Muscle layer of duodenum (tissue), 2 donors: ENCODE measurements at regions not wholly inside any gene's neighbourhood (a gene's known extent, or its start where the extent isn't known, plus 50 kb on each side); places are given as distances from the start of the nearest gene placed in this dataset.

Source experiments
- H3K27ac ChIP-seq: one replicate; pipeline ENCODE4 v1.7.0; 2013; ENCODE audit warnings: mild to moderate bottlenecking, low read length
- H3K27me3 ChIP-seq: one replicate; pipeline ENCODE4 v1.7.0; 2013; ENCODE audit warnings: low read depth, mild to moderate bottlenecking, control low read depth, low read length
- H3K36me3 ChIP-seq, 2 donors: one replicate each; pipeline ENCODE4 v1.7.0; 2013; ENCODE audit warnings: low read length in 2 of 2, control low read depth in 1 of 2, mild to moderate bottlenecking in 1 of 2; ENCODE audit not compliant: insufficient read depth in 2 of 2, control insufficient read depth in 1 of 2
- H3K4me1 ChIP-seq, 2 donors: one replicate each; pipeline ENCODE4 v1.7.0; 2013; ENCODE audit warnings: low read length in 2 of 2, mild to moderate bottlenecking in 2 of 2, control low read depth in 1 of 2, moderate library complexity in 1 of 2; ENCODE audit not compliant: insufficient read depth in 2 of 2, control insufficient read depth in 1 of 2
- H3K4me3 ChIP-seq, 2 donors: one replicate each; pipeline ENCODE4 v1.7.0; 2013; ENCODE audit warnings: low read length in 2 of 2, low read depth in 1 of 2, mild to moderate bottlenecking in 1 of 2
- H3K9me3 ChIP-seq, 2 donors: one replicate each; pipeline ENCODE4 v1.7.0; 2013; ENCODE audit warnings: low read length in 2 of 2, control low read depth in 1 of 2, mild to moderate bottlenecking in 1 of 2; ENCODE audit not compliant: control insufficient read depth in 1 of 2
- donor health status: healthy.

- Histone ChIP-seq H3K4me3 (no peak overlapping the region), H3K27ac (no peak overlapping the region), H3K9me3 (no peaks in the 10 kb centered on the region), H3K27me3 (no peaks in the 10 kb centered on the region), H3K36me3 (no peaks in the 10 kb centered on the region), H3K4me1 (peaks cover 0 to 35% of the 10 kb centered on the region in 2 donors)
Measured at GRCh38 chr1:228984107-228984506, 248.8 kb downstream of the RHOU start.

- H3K27ac ChIP-seq, result no peak overlapping the region
- no peaks in the 10 kb centered on the region for H3K9me3 ChIP-seq
- no peak overlapping the region for H3K4me3 ChIP-seq
- no peaks in the 10 kb centered on the region for H3K27me3 ChIP-seq
- H3K4me1 ChIP-seq, result peaks cover under 1 to 38% of the 10 kb centered on the region in 2 donors
- no peaks in the 10 kb centered on the region for H3K36me3 ChIP-seq
Measured at GRCh38 chr1:228984646-228985631, 249.7 kb downstream of the RHOU start.

- Histone ChIP-seq H3K36me3 (no peaks in the 10 kb centered on the region), H3K9me3 (no peaks in the 10 kb centered on the region), H3K27ac (no peak overlapping the region), H3K4me1 (peaks cover 5 to 45% of the 10 kb centered on the region in 2 donors), H3K27me3 (no peaks in the 10 kb centered on the region), H3K4me3 (no peak overlapping the region)
Measured at GRCh38 chr1:228985661-228986060, 250.4 kb downstream of the RHOU start.

GRCh38 chr1:228986093-228986904 lies 251.0 kb downstream of the RHOU start:
- Histone ChIP-seq H3K4me3 (no peak overlapping the region), H3K4me1 (peaks cover 5 to 49% of the 10 kb centered on the region in 2 donors), H3K27me3 (no peaks in the 10 kb centered on the region), H3K9me3 (no peaks in the 10 kb centered on the region), H3K36me3 (no peaks in the 10 kb centered on the region), H3K27ac (no peak overlapping the region)

GRCh38 chr1:228987286-228987685 lies 252.0 kb downstream of the RHOU start:
- Histone ChIP-seq H3K4me1 (peaks cover 5 to 49% of the 10 kb centered on the region in 2 donors), H3K27ac (no peak overlapping the region), H3K9me3 (no peaks in the 10 kb centered on the region), H3K36me3 (no peaks in the 10 kb centered on the region), H3K4me3 (no peak overlapping the region), H3K27me3 (no peaks in the 10 kb centered on the region)

GRCh38 chr1:228987736-228988506 lies 252.6 kb downstream of the RHOU start:
- Histone ChIP-seq H3K27me3 (no peaks in the 10 kb centered on the region), H3K4me1 (peaks cover 5 to 49% of the 10 kb centered on the region in 2 donors)

GRCh38 chr1:228988664-228989063 lies 253.4 kb downstream of the RHOU start:
- Histone ChIP-seq H3K4me3 (no peak overlapping the region), H3K9me3 (no peaks in the 10 kb centered on the region), H3K27me3 (no peaks in the 10 kb centered on the region), H3K36me3 (no peaks in the 10 kb centered on the region), H3K4me1 (peaks cover 5 to 49% of the 10 kb centered on the region in 2 donors), H3K27ac (no peak overlapping the region)

More at GRCh38 chr1:228987736-228988506, 252.6 kb downstream of the RHOU start:
- no peaks in the 10 kb centered on the region for H3K9me3 ChIP-seq
- H3K27ac ChIP-seq, result no peak overlapping the region
- no peak overlapping the region for H3K4me3 ChIP-seq
- no peaks in the 10 kb centered on the region for H3K36me3 ChIP-seq

GRCh38 chr1:228989176-228989575 lies 253.9 kb downstream of the RHOU start:
- Histone ChIP-seq H3K4me1 (peaks cover 5 to 49% of the 10 kb centered on the region in 2 donors), H3K27me3 (no peaks in the 10 kb centered on the region), H3K27ac (no peak overlapping the region), H3K9me3 (no peaks in the 10 kb centered on the region), H3K36me3 (no peaks in the 10 kb centered on the region), H3K4me3 (no peak overlapping the region)

GRCh38 chr1:228989676-228989991 lies 254.4 kb downstream of the RHOU start:
- no peak overlapping the region for H3K4me3 ChIP-seq
- no peaks in the 10 kb centered on the region for H3K27me3 ChIP-seq
- peaks cover 5 to 49% of the 10 kb centered on the region in 2 donors for H3K4me1 ChIP-seq
- H3K27ac ChIP-seq, result no peak overlapping the region
- no peaks in the 10 kb centered on the region for H3K36me3 ChIP-seq
- H3K9me3 ChIP-seq, result no peaks in the 10 kb centered on the region

GRCh38 chr1:228989992-228990827 lies 254.9 kb downstream of the RHOU start:
- Histone ChIP-seq H3K27ac (peak overlapping the region; percentile 39), H3K27me3 (no peaks in the 10 kb centered on the region), H3K4me1 (peaks cover 5 to 49% of the 10 kb centered on the region in 2 donors), H3K4me3 (no peak overlapping the region), H3K36me3 (no peaks in the 10 kb centered on the region), H3K9me3 (no peaks in the 10 kb centered on the region)
